Right atrium auricular region (tissue), 2 donors: ENCODE measurements at regions not wholly inside any gene's neighbourhood (a gene's known extent, or its start where the extent isn't known, plus 50 kb on each side); places are given as distances from the start of the nearest gene placed in this dataset.

Experiments
- DNase-seq: peaks from one replicate; pipeline ENCODE4 v3.0.0-alpha.2; 2019; ENCODE audit warnings: low spot score
- H3K27ac ChIP-seq, 2 donors: fragments of 200-600 bp; sonication (generic); 1 replicate in 1 of 2; 2 replicates in 1 of 2; pipeline ENCODE4 v1.5.1; 2016 to 2019
- H3K27me3 ChIP-seq, 2 donors: fragments of 200-600 bp; sonication (generic); one replicate each; pipeline versions ENCODE4 v1.5.1 to v1.6.0; 2017 to 2019
- H3K36me3 ChIP-seq: fragments of 200-600 bp; sonication (generic); one replicate; pipeline ENCODE4 v1.5.1; 2016
- H3K4me1 ChIP-seq, 2 donors: fragments of 200-600 bp; sonication (generic); one replicate each; pipeline versions ENCODE4 v1.5.1 to v1.6.0; 2017 to 2019
- H3K4me3 ChIP-seq, 2 donors: fragments of 200-600 bp; sonication (generic); 1 replicate in 1 of 2; 2 replicates in 1 of 2; pipeline ENCODE4 v1.5.1; 2017 to 2019; ENCODE audit warnings: mild to moderate bottlenecking in 1 of 2, moderate library complexity in 1 of 2
- H3K9me3 ChIP-seq, 2 donors: fragments of 200-600 bp; sonication (generic); one replicate each; pipeline ENCODE4 v1.5.1; 2019
- CTCF ChIP-seq, 2 donors: fragments of 200-600 bp; sonication (generic); IDR thresholded peaks; one replicate each; pipeline ENCODE4 v1.5.1; 2019; ENCODE audit warnings: antibody characterized with exemption in 2 of 2

GRCh38 chr11:30788849-30789248 lies 202.7 kb upstream of the MPPED2 start:
- no peak for TF ChIP-seq CTCF (IDR thresholded peaks at IDR 0.05)
- Histone ChIP-seq H3K27ac (no peak overlapping the region), H3K4me1 (no peaks in the 10 kb centered on the region), H3K36me3 (no peaks in the 10 kb centered on the region), H3K4me3 (no peak overlapping the region), H3K9me3 (no peaks in the 10 kb centered on the region), H3K27me3 (no peaks in the 10 kb centered on the region)
- DNase-seq, result no peak

GRCh38 chr11:30786256-30787110 lies 200.3 kb upstream of the MPPED2 start:
- Histone ChIP-seq H3K36me3 (no peaks in the 10 kb centered on the region), H3K9me3 (no peaks in the 10 kb centered on the region), H3K27ac (no peak overlapping the region), H3K4me3 (no peak overlapping the region), H3K4me1 (no peaks in the 10 kb centered on the region), H3K27me3 (no peaks in the 10 kb centered on the region)
- TF ChIP-seq CTCF (IDR thresholded peaks at IDR 0.05), result no peak
- DNase-seq, result no peak

- H3K4me3 ChIP-seq, result no peak overlapping the region
- DNase-seq, result no peak
- H3K36me3 ChIP-seq, result no peaks in the 10 kb centered on the region
- TF ChIP-seq CTCF (IDR thresholded peaks at IDR 0.05), result no peak
- H3K4me1 ChIP-seq, result no peaks in the 10 kb centered on the region
- no peaks in the 10 kb centered on the region for H3K9me3 ChIP-seq
- H3K27ac ChIP-seq, result no peak overlapping the region
- H3K27me3 ChIP-seq, result no peaks in the 10 kb centered on the region
These were observed 192.4 kb upstream of the MPPED2 start for GRCh38 chr11:30778596-30778995.

GRCh38 chr11:30775233-30775522 lies 189.0 kb upstream of the MPPED2 start:
- TF ChIP-seq CTCF (IDR thresholded peaks at IDR 0.05), result no peak
- no peaks in the 10 kb centered on the region for H3K27me3 ChIP-seq
- DNase-seq, result no peak
- no peaks in the 10 kb centered on the region for H3K9me3 ChIP-seq
- H3K27ac ChIP-seq, result no peak overlapping the region
- no peak overlapping the region for H3K4me3 ChIP-seq
- no peaks in the 10 kb centered on the region for H3K4me1 ChIP-seq
- H3K36me3 ChIP-seq, result no peaks in the 10 kb centered on the region

GRCh38 chr11:30774496-30775232 lies 188.5 kb upstream of the MPPED2 start:
- DNase-seq, result no peak
- TF ChIP-seq CTCF (IDR thresholded peaks at IDR 0.05), result no peak
- Histone ChIP-seq H3K27ac (no peak overlapping the region), H3K27me3 (no peaks in the 10 kb centered on the region), H3K4me3 (no peak overlapping the region), H3K36me3 (no peaks in the 10 kb centered on the region), H3K9me3 (no peaks in the 10 kb centered on the region), H3K4me1 (no peaks in the 10 kb centered on the region)
